GM12873 (cell line): ENCODE measurements at regions not wholly inside any gene's neighbourhood (a gene's known extent, or its start where the extent isn't known, plus 50 kb on each side); places are given as distances from the start of the nearest gene placed in this dataset.

ENCODE experiments used
- TF ChIP-seq, protein P1 (sequence below): IDR thresholded peaks from 2 replicates; pipeline ENCODE4 v1.5.1; 2012; ENCODE audit warnings: low read depth, mild to moderate bottlenecking, moderate library complexity, low read length, control low read depth; ENCODE audit not compliant: insufficient read depth; ENCODE audit errors: missing control alignments

DNA sequence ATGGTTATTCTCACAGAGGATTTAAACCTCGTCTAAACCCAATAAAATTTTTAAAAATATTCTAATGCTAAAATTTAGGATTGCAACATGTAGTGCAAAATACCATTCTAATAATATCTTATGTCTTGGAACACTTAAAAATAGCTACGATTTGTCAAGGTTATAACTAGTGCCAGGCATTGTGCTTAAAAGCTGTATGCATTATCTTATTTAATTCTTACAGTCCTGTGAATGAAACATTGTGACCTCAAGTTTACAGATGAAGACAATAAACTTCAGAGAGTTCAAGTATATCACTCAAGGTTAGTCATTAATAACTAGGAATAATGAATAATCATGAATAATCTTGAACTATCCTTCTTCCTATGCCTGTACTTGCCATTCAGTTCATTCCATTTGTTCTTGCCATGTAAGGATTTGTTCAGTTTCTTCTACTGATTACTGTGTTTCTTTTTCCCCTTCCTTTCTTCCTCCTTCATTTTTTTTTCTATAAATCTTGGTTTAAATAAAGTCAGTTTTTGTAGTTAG, 897.6 kb upstream of the NR2F2 start:
- TF ChIP-seq, protein P1, sequence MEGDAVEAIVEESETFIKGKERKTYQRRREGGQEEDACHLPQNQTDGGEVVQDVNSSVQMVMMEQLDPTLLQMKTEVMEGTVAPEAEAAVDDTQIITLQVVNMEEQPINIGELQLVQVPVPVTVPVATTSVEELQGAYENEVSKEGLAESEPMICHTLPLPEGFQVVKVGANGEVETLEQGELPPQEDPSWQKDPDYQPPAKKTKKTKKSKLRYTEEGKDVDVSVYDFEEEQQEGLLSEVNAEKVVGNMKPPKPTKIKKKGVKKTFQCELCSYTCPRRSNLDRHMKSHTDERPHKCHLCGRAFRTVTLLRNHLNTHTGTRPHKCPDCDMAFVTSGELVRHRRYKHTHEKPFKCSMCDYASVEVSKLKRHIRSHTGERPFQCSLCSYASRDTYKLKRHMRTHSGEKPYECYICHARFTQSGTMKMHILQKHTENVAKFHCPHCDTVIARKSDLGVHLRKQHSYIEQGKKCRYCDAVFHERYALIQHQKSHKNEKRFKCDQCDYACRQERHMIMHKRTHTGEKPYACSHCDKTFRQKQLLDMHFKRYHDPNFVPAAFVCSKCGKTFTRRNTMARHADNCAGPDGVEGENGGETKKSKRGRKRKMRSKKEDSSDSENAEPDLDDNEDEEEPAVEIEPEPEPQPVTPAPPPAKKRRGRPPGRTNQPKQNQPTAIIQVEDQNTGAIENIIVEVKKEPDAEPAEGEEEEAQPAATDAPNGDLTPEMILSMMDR, result no peak

DNA sequence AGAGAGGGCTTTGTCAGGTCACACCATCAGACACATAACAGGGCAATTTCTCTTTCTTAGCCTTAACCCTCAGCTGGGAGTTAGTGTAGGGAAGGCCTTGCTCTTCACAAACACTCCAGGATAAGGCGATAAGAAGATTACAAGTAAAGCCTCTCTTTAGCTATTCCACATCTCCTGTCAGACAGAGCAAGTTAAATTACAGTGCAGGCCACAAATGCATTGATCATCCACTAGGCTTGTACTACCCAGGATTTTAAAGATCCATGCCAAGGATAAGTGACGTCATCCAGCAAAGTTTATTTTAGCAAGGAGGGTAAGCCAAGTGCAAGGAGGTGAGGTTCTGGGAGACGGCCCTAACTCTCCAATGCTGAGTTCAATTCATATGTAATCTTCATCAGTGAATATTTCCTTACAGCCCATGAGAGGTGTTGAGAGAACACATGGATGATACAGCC, 890.6 kb upstream of the NR2F2 start:
- TF ChIP-seq, protein P1, result no peak

DNA sequence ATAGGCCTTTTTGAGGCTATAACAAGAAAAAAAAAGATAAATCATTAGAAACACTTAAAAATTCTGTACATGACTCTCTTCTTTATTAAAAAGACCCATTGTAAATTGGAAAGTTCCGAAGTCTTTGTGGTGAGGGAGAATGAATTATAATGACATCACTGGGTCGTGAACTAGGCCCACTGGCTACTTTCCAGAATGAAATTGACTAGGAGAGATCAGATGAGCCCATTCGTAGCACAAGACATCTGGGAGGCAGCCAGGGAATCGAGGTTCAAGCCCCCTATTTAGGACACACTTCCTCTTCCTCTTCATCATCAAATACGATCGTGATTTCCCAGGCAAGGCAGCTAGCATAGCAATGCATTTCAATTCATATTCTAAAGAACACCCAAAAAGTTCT, 889.8 kb upstream of the NR2F2 start:
- TF ChIP-seq, protein P1, result no peak

DNA sequence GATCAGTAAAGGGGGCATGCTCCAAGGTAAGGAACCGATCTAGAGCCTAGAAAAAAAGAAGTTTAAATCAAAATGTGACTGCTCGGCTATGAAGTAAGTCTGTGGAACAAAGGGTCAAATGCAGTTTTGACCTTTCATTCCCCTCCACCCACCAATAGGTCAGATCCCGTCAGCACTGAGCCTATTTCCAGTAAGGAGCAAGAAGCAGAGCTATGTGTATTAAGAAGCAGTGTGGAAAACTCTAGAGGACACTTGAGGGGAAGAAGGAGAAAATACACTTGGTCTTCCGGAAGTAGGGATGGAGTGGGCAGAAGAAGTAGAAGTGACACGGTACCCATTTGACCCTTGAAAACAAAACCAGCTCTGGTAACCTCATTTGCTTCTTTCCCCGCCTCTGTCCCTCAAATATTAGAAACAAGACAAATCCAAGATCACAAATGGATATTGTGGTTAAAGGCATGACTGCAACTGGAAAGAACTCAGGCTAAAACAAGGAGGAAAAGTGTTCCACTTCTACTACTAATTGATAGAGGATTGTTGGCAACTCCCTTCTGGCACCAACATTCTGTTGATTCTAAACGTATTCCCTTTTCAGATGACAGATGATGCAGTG, 888.3 kb upstream of the NR2F2 start:
- TF ChIP-seq, protein P1, result no peak

DNA sequence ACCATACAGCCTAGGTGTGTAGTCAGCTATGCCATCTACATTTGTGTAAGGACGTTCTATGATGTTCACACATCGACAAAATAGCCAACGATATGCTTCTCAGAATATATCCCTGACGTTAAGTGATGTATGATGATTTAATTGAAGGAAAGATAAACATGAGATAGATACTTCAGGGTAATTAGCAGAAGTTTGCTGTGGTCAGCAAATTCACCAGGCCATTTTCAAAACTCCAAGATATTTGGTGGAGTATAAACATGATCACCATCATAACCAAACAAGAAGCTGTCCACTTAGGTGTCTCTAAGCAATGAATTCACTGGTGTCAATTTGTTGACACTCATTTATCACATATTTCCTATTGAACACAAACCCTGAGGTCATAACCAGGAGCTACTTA, 885.6 kb upstream of the NR2F2 start:
- TF ChIP-seq, protein P1, result no peak

DNA sequence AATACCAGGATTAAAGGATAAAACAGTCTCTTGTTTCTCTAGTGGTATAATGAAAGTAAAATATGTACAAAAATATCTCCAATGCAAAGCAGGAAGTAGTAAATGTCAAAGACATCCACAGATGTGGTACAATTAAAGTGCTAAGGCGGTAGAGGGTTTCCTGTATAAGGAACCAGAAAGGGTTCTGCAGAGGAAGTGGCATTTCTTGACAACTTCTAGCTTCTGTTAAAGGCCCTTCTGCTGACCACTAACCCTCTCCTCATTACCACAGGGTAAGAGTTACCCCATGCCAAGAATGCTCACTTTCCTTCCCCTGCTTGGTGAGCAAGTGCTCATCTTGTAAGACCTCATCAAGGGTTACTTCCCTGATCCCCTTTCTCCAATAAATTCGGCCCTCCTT, 883.6 kb upstream of the NR2F2 start:
- TF ChIP-seq, protein P1, result no peak

DNA sequence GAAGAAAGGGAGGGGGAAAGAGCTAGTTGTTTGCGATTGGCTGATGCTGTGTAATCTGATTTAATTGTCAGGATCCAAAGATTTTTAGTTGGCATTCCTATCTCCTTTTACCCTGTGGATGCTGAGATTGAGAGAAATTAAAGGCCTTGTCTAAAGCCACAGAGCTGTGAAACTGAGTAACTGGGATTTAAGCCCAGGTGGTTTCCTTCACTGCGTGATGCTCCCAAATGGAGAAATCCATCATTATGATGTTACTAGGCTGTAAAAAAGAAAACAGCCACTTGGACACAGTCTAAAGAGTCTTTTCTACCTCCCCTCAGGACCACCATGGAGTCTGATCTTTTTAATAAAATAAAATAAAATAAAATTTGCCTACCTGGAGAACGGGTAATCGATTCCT, 883.0 kb upstream of the NR2F2 start:
- TF ChIP-seq, protein P1, result no peak
